HG03139 (cell line): ENCODE measurements at regions not wholly inside any gene's neighbourhood (a gene's known extent, or its start where the extent isn't known, plus 50 kb on each side); places are given as distances from the start of the nearest gene placed in this dataset.

Experiments used
- ATAC-seq: cut with Tn5 transposase; IDR thresholded peaks from one replicate; pipeline ENCODE4 v1.9.1; 2021; ENCODE audit not compliant: unreplicated experiment

GRCh38 chr3:190252080-190252479, 70.2 kb downstream of the CLDN1 start:
- ATAC-seq: no peak

- no peak for ATAC-seq
These were observed 72.8 kb downstream of the CLDN1 start for GRCh38 chr3:190249414-190249813.

GRCh38 chr3:190242147-190242546, 80.1 kb downstream of the CLDN1 start:
- ATAC-seq: no peak

- ATAC-seq: no peak
These were observed 82.9 kb downstream of the CLDN1 start for GRCh38 chr3:190239325-190239724.

GRCh38 chr3:190238871-190239270, 83.4 kb downstream of the CLDN1 start:
- no peak for ATAC-seq

GRCh38 chr3:190234621-190235020, 87.6 kb downstream of the CLDN1 start:
- no peak for ATAC-seq

GRCh38 chr3:190229632-190230424, 92.4 kb downstream of the CLDN1 start:
- no peak for ATAC-seq

- ATAC-seq: no peak
These were observed 95.2 kb downstream of the CLDN1 start for GRCh38 chr3:190227064-190227463.

GRCh38 chr3:190224863-190225692, 97.2 kb downstream of the CLDN1 start:
- ATAC-seq: no peak

GRCh38 chr3:190224456-190224855, 97.8 kb downstream of the CLDN1 start:
- no peak for ATAC-seq

GRCh38 chr3:190222916-190223315, 99.3 kb downstream of the CLDN1 start:
- ATAC-seq: no peak

GRCh38 chr3:190222360-190222759, 99.9 kb downstream of the CLDN1 start:
- no peak for ATAC-seq

GRCh38 chr3:190220362-190220761, 99.7 kb upstream of the P3H2 start:
- ATAC-seq: no peak

- ATAC-seq: no peak
These were observed 96.4 kb upstream of the P3H2 start for GRCh38 chr3:190217081-190217480.

- no peak for ATAC-seq
These were observed 93.0 kb upstream of the P3H2 start for GRCh38 chr3:190213727-190214126.

GRCh38 chr3:190210608-190211007, 89.9 kb upstream of the P3H2 start:
- ATAC-seq: no peak

- peak; percentile 45 for ATAC-seq
These were observed 88.8 kb upstream of the P3H2 start for GRCh38 chr3:190209533-190209932.

GRCh38 chr3:190208196-190208595, 87.5 kb upstream of the P3H2 start:
- no peak for ATAC-seq

GRCh38 chr3:190205739-190206138, 85.0 kb upstream of the P3H2 start:
- ATAC-seq: no peak

GRCh38 chr3:190204200-190204599, 83.5 kb upstream of the P3H2 start:
- no peak for ATAC-seq

- ATAC-seq: peak; percentile 67
These were observed 76.7 kb upstream of the P3H2 start for GRCh38 chr3:190197346-190197763.

GRCh38 chr3:190194506-190194905, 73.8 kb upstream of the P3H2 start:
- no peak for ATAC-seq
